Subcutaneous abdominal adipose tissue (tissue), 5 donors: ENCODE measurements at regions not wholly inside any gene's neighbourhood (a gene's known extent, or its start where the extent isn't known, plus 50 kb on each side); places are given as distances from the start of the nearest gene placed in this dataset.

Experiments
- H3K27ac ChIP-seq: one replicate; pipeline ENCODE4 v1.7.0; 2013; ENCODE audit warnings: low read depth, mild to moderate bottlenecking, inconsistent platforms, low read length, moderate library complexity
- H3K27me3 ChIP-seq, 5 donors: one replicate each; pipeline ENCODE4 v1.7.0; 2013; ENCODE audit warnings: low read length in 5 of 5, inconsistent platforms in 1 of 5; ENCODE audit not compliant: control insufficient read depth in 5 of 5, insufficient read depth in 4 of 5
- H3K36me3 ChIP-seq, 5 donors: one replicate each; pipeline ENCODE4 v1.7.0; 2013; ENCODE audit warnings: low read length in 5 of 5; ENCODE audit not compliant: control insufficient read depth in 5 of 5, insufficient read depth in 5 of 5
- H3K4me1 ChIP-seq, 5 donors: one replicate each; pipeline ENCODE4 v1.7.0; 2013; ENCODE audit warnings: low read length in 5 of 5, mild to moderate bottlenecking in 3 of 5, moderate library complexity in 1 of 5; ENCODE audit not compliant: control insufficient read depth in 5 of 5, insufficient read depth in 5 of 5
- H3K4me3 ChIP-seq, 5 donors: one replicate each; pipeline ENCODE4 v1.7.0; 2013; ENCODE audit warnings: low read length in 5 of 5, low read depth in 1 of 5
- H3K9ac ChIP-seq, 5 donors: one replicate each; pipeline ENCODE4 v1.7.0; 2013; ENCODE audit warnings: low read length in 5 of 5, mild to moderate bottlenecking in 4 of 5, moderate library complexity in 3 of 5
- H3K9me3 ChIP-seq, 5 donors: one replicate each; pipeline ENCODE4 v1.7.0; 2013; ENCODE audit warnings: low read length in 5 of 5; ENCODE audit not compliant: control insufficient read depth in 5 of 5
- donor health status: healthy.
- donor health status: healthy.
- donor health status: healthy.
- donor health status: healthy.
- donor health status: healthy.

- peaks cover 11 to 31% (median 25%) of the 10 kb centered on the region in 5 donors for H3K27me3 ChIP-seq
- H3K9ac ChIP-seq, result no peak overlapping the region
- no peaks in the 10 kb centered on the region for H3K9me3 ChIP-seq
- no peaks in the 10 kb centered on the region for H3K36me3 ChIP-seq
- H3K27ac ChIP-seq, result no peak overlapping the region
- peaks cover 0 to 10% (median 6%) of the 10 kb centered on the region in 5 donors for H3K4me1 ChIP-seq
- H3K4me3 ChIP-seq, result no peak overlapping the region
These were observed 75.2 kb upstream of the TARDBP start for GRCh38 chr1:10936998-10937901.

GRCh38 chr1:10938741-10939417 lies 73.6 kb upstream of the TARDBP start:
- Histone ChIP-seq H3K4me3 (no peak overlapping the region), H3K27me3 (peaks cover 15 to 32% (median 30%) of the 10 kb centered on the region in 5 donors), H3K9ac (no peak overlapping the region), H3K27ac (no peak overlapping the region), H3K9me3 (no peaks in the 10 kb centered on the region), H3K36me3 (no peaks in the 10 kb centered on the region), H3K4me1 (peaks cover 0 to 13% (median 12%) of the 10 kb centered on the region in 5 donors)

- H3K36me3 ChIP-seq, result no peaks in the 10 kb centered on the region
These were observed 72.6 kb upstream of the TARDBP start for GRCh38 chr1:10939654-10940450.

GRCh38 chr1:10940451-10940804 lies 72.0 kb upstream of the TARDBP start:
- H3K9me3 ChIP-seq, result no peaks in the 10 kb centered on the region

More at GRCh38 chr1:10939654-10940450, 72.6 kb upstream of the TARDBP start:
- Histone ChIP-seq H3K27ac (no peak overlapping the region), H3K9me3 (no peaks in the 10 kb centered on the region), H3K4me3 (no peak overlapping the region), H3K9ac (no peak overlapping the region), H3K27me3 (peaks cover 11 to 30% (median 24%) of the 10 kb centered on the region in 5 donors), H3K4me1 (peaks cover 0 to 21% (median 19%) of the 10 kb centered on the region in 5 donors)

GRCh38 chr1:10940838-10941237 lies 71.6 kb upstream of the TARDBP start:
- Histone ChIP-seq H3K27ac (no peak overlapping the region), H3K4me1 (peaks cover 0 to 21% (median 19%) of the 10 kb centered on the region in 5 donors), H3K9ac (no peak overlapping the region), H3K27me3 (peaks cover 7 to 33% (median 22%) of the 10 kb centered on the region in 5 donors), H3K36me3 (no peaks in the 10 kb centered on the region), H3K9me3 (no peaks in the 10 kb centered on the region), H3K4me3 (no peak overlapping the region)

More at GRCh38 chr1:10940451-10940804, 72.0 kb upstream of the TARDBP start:
- Histone ChIP-seq H3K4me3 (no peak overlapping the region), H3K4me1 (peaks cover 0 to 21% (median 19%) of the 10 kb centered on the region in 5 donors), H3K36me3 (no peaks in the 10 kb centered on the region), H3K9ac (no peak overlapping the region), H3K27me3 (peaks cover 11 to 31% (median 23%) of the 10 kb centered on the region in 5 donors), H3K27ac (no peak overlapping the region)

- no peaks in the 10 kb centered on the region for H3K36me3 ChIP-seq
- peaks cover 0 to 21% (median 19%) of the 10 kb centered on the region in 5 donors for H3K4me1 ChIP-seq
- H3K27ac ChIP-seq, result no peak overlapping the region
- peaks cover 5 to 28% (median 23%) of the 10 kb centered on the region in 5 donors for H3K27me3 ChIP-seq
- peak overlapping the region in 1 of 5 donors; percentile 4 for H3K9ac ChIP-seq
- no peaks in the 10 kb centered on the region for H3K9me3 ChIP-seq
- H3K4me3 ChIP-seq, result no peak overlapping the region
These were observed 70.4 kb upstream of the TARDBP start for GRCh38 chr1:10941891-10942541.

- H3K9me3 ChIP-seq, result no peaks in the 10 kb centered on the region
- no peak overlapping the region for H3K9ac ChIP-seq
- peaks cover 0 to 21% (median 19%) of the 10 kb centered on the region in 5 donors for H3K4me1 ChIP-seq
- no peak overlapping the region for H3K4me3 ChIP-seq
- H3K36me3 ChIP-seq, result no peaks in the 10 kb centered on the region
- H3K27me3 ChIP-seq, result peaks cover 10 to 28% (median 23%) of the 10 kb centered on the region in 5 donors
- H3K27ac ChIP-seq, result no peak overlapping the region
These were observed 69.9 kb upstream of the TARDBP start for GRCh38 chr1:10942542-10942912.

GRCh38 chr1:10943041-10943440 lies 69.4 kb upstream of the TARDBP start:
- Histone ChIP-seq H3K9ac (no peak overlapping the region), H3K4me3 (no peak overlapping the region), H3K4me1 (peaks cover 0 to 21% (median 19%) of the 10 kb centered on the region in 5 donors), H3K9me3 (no peaks in the 10 kb centered on the region), H3K36me3 (no peaks in the 10 kb centered on the region), H3K27me3 (peaks cover 10 to 28% (median 23%) of the 10 kb centered on the region in 5 donors), H3K27ac (no peak overlapping the region)

- Histone ChIP-seq H3K9ac (peak overlapping the region in 3 of 5 donors; percentile 48 to 66 (median 48)), H3K9me3 (no peaks in the 10 kb centered on the region), H3K27ac (no peak overlapping the region), H3K4me1 (peaks cover 0 to 21% (median 19%) of the 10 kb centered on the region in 5 donors), H3K36me3 (no peaks in the 10 kb centered on the region), H3K27me3 (peaks cover 10 to 23% (median 18%) of the 10 kb centered on the region in 5 donors), H3K4me3 (peak overlapping the region; percentile 56 to 65 (median 60))
These were observed 68.3 kb upstream of the TARDBP start for GRCh38 chr1:10943991-10944730.
